Thoracic aorta (tissue), 2 donors: ENCODE measurements at regions not wholly inside any gene's neighbourhood (a gene's known extent, or its start where the extent isn't known, plus 50 kb on each side); places are given as distances from the start of the nearest gene placed in this dataset.

Source experiments
- ATAC-seq: fragments of 150-250 bp; one replicate; pipeline ENCODE4 v1.8.0; 2017; ENCODE audit warnings: low read depth; ENCODE audit not compliant: insufficient number of reproducible peaks, low FRiP score
- DNase-seq: peaks from one replicate; pipeline ENCODE4 v3.0.0-alpha.2; 2020; ENCODE audit warnings: low spot score
- H3K27ac ChIP-seq, 2 donors: fragments of 200-600 bp; sonication (generic); 1 replicate in 1 of 2; 2 replicates in 1 of 2; pipeline ENCODE4 v1.5.1; 2016; ENCODE audit warnings: mild to moderate bottlenecking in 2 of 2, moderate library complexity in 2 of 2
- H3K27me3 ChIP-seq: fragments of 200-600 bp; sonication (generic); replicated peaks from 2 replicates; pipeline ENCODE4 v1.6.0; 2016; ENCODE audit warnings: mild to moderate bottlenecking; ENCODE audit not compliant: insufficient read depth
- H3K36me3 ChIP-seq: fragments of 200-600 bp; sonication (generic); one replicate; pipeline ENCODE4 v1.5.1; 2016
- H3K4me1 ChIP-seq, 2 donors: fragments of 200-600 bp; sonication (generic); 1 replicate in 1 of 2; 2 replicates in 1 of 2; pipeline versions ENCODE4 v1.5.1 to v1.6.0; 2016; ENCODE audit warnings: low read depth in 2 of 2, mild to moderate bottlenecking in 1 of 2; ENCODE audit not compliant: control insufficient read depth in 1 of 2
- H3K4me3 ChIP-seq: fragments of 200-600 bp; sonication (generic); 2 replicates; pipeline ENCODE4 v1.5.1; 2016; ENCODE audit warnings: mild to moderate bottlenecking
- H3K9me3 ChIP-seq: fragments of 200-600 bp; sonication (generic); 2 replicates; pipeline ENCODE4 v1.5.1; 2016
- CTCF ChIP-seq: fragments of 200-600 bp; sonication (generic); IDR thresholded peaks from one replicate; pipeline ENCODE4 v1.5.1; 2019; ENCODE audit warnings: antibody characterized with exemption

GRCh38 chr6:105850261-105851112 is 235.6 kb upstream of the PRDM1 start:
- no peaks in the 10 kb centered on the region for H3K4me1 ChIP-seq
- H3K27ac ChIP-seq = no peak overlapping the region
- H3K27me3 ChIP-seq = no peaks in the 10 kb centered on the region
- TF ChIP-seq CTCF = no peak
- no peaks in the 10 kb centered on the region for H3K36me3 ChIP-seq
- H3K9me3 ChIP-seq = no peaks in the 10 kb centered on the region
- ATAC-seq (no peak), DNase-seq (no peak)
- no peak overlapping the region for H3K4me3 ChIP-seq

- Histone ChIP-seq H3K9me3 (no peaks in the 10 kb centered on the region), H3K4me3 (no peak overlapping the region), H3K4me1 (no peaks in the 10 kb centered on the region), H3K36me3 (no peaks in the 10 kb centered on the region), H3K27me3 (no peaks in the 10 kb centered on the region), H3K27ac (no peak overlapping the region)
- ATAC-seq (no peak), DNase-seq (no peak)
- TF ChIP-seq CTCF = no peak
Measured at GRCh38 chr6:105849746-105850145, 236.4 kb upstream of the PRDM1 start.

GRCh38 chr6:105847433-105847832 is 238.7 kb upstream of the PRDM1 start:
- no peak for ATAC-seq

GRCh38 chr6:105844275-105844883 is 241.8 kb upstream of the PRDM1 start:
- no peak overlapping the region for H3K4me3 ChIP-seq
- no peaks in the 10 kb centered on the region for H3K4me1 ChIP-seq
- no peak overlapping the region for H3K27ac ChIP-seq
- no peaks in the 10 kb centered on the region for H3K27me3 ChIP-seq
- ATAC-seq (no peak), DNase-seq (no peak)
- no peaks in the 10 kb centered on the region for H3K36me3 ChIP-seq
- no peaks in the 10 kb centered on the region for H3K9me3 ChIP-seq
- no peak for TF ChIP-seq CTCF

More at GRCh38 chr6:105847433-105847832, 238.7 kb upstream of the PRDM1 start:
- H3K27me3 ChIP-seq = no peaks in the 10 kb centered on the region
- no peaks in the 10 kb centered on the region for H3K9me3 ChIP-seq
- no peaks in the 10 kb centered on the region for H3K4me1 ChIP-seq
- DNase-seq = no peak
- no peak overlapping the region for H3K27ac ChIP-seq
- H3K36me3 ChIP-seq = no peaks in the 10 kb centered on the region
- H3K4me3 ChIP-seq = no peak overlapping the region
- no peak for TF ChIP-seq CTCF

- Histone ChIP-seq H3K4me3 (no peak overlapping the region), H3K36me3 (no peaks in the 10 kb centered on the region), H3K4me1 (no peaks in the 10 kb centered on the region), H3K27ac (no peak overlapping the region), H3K27me3 (no peaks in the 10 kb centered on the region), H3K9me3 (no peaks in the 10 kb centered on the region)
- TF ChIP-seq CTCF = no peak
- DNase-seq (no peak), ATAC-seq (no peak)
Measured at GRCh38 chr6:105839266-105839665, 246.9 kb upstream of the PRDM1 start.
